ENCODE measurements at regions not wholly inside any gene's neighbourhood (a gene's known extent, or its start where the extent isn't known, plus 50 kb on each side); places are given as distances from the start of the nearest gene placed in this dataset.

GRCh38 chr14:29446971-29447370 lies 480.7 kb downstream of the PRKD1 start:
- no peaks in the 10 kb centered on the region for H3K27me3 ChIP-seq (ENCODE audit: control insufficient read depth, insufficient read depth, low read length)
- H3K9ac ChIP-seq (ENCODE audit: low read depth, low read length) = no peak overlapping the region
- ATAC-seq (ENCODE audit: low read depth) (no peak), DNase-seq (no peak)
- H3K9me1 ChIP-seq (ENCODE audit: insufficient read depth, low read length) = no peaks in the 10 kb centered on the region
- H3K9me3 ChIP-seq (ENCODE audit: control insufficient read depth, insufficient read depth, low read length) = no peaks in the 10 kb centered on the region
- ChIA-PET POLR2A (ENCODE audit: unreplicated experiment) (no interaction called here), CTCF (no interaction called here)
- no peak overlapping the region for H3K18ac ChIP-seq (ENCODE audit: low read depth, low read length)
- H3K36me3 ChIP-seq (ENCODE audit: control insufficient read depth, insufficient read depth, low read length) = no peaks in the 10 kb centered on the region
- H3K4ac ChIP-seq (ENCODE audit: low read depth, low read length) = no peak overlapping the region
- H3K4me3 ChIP-seq (ENCODE audit: insufficient read depth, low read depth, low read length) = no peak overlapping the region
- in situ Hi-C loops (cut with MboI; ENCODE audit: low sequenced_read_pairs) = no loop called here
- H3K23ac ChIP-seq (ENCODE audit: low read depth, low read length) = no peak overlapping the region
- peaks cover 3% of the 10 kb centered on the region; the same call in 1 of the 2 replicates for H3K4me1 ChIP-seq (ENCODE audit: control insufficient read depth, insufficient read depth, low read length)
- no peaks in the 10 kb centered on the region for H3K79me1 ChIP-seq (ENCODE audit: low read depth in 1 of 2, low read length in 2 of 2)
- no peak overlapping the region for H3K27ac ChIP-seq (ENCODE audit: insufficient read depth, low read length)
- H2BK5ac ChIP-seq (ENCODE audit: low read depth, low read length, poor library complexity, severe bottlenecking) = no peak overlapping the region
- H2BK20ac ChIP-seq (ENCODE audit: low read depth, low read length) = no peak overlapping the region
- no peak overlapping the region for H2AFZ ChIP-seq (replicated peaks; ENCODE audit: low read length, poor library complexity)
- H2BK15ac ChIP-seq (ENCODE audit: low read depth, low read length) = no peak overlapping the region
- no peak overlapping the region for H4K8ac ChIP-seq (ENCODE audit: low read depth in 2 of 2, low read length in 2 of 2)
- no peak overlapping the region for H2AK9ac ChIP-seq (replicated peaks; ENCODE audit: low read depth, low read length, poor library complexity)
- H4K20me1 ChIP-seq (ENCODE audit: insufficient read depth, low read length) = no peaks in the 10 kb centered on the region
- dilution Hi-C loops (cut with HindIII; ENCODE audit: low sequenced_read_pairs, unreplicated experiment) = no loop called here
- H3K4me2 ChIP-seq (ENCODE audit: low read depth, low read length) = no peak overlapping the region
- TF ChIP-seq MAFK (IDR thresholded peaks at IDR 0.05; ENCODE audit: low read depth, low read length) = no peak
- TF ChIP-seq MAZ (IDR thresholded peaks at IDR 0.05; ENCODE audit: borderline replicate concordance, low read depth, low read length) = no peak
- TF ChIP-seq, protein P1, sequence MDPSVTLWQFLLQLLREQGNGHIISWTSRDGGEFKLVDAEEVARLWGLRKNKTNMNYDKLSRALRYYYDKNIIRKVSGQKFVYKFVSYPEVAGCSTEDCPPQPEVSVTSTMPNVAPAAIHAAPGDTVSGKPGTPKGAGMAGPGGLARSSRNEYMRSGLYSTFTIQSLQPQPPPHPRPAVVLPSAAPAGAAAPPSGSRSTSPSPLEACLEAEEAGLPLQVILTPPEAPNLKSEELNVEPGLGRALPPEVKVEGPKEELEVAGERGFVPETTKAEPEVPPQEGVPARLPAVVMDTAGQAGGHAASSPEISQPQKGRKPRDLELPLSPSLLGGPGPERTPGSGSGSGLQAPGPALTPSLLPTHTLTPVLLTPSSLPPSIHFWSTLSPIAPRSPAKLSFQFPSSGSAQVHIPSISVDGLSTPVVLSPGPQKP (IDR thresholded peaks at IDR 0.05; ENCODE audit: borderline replicate concordance, low read depth, low read length) = no peak
- TF ChIP-seq CHD1 (IDR thresholded peaks at IDR 0.05; ENCODE audit: low read depth, low read length) = no peak
- TF ChIP-seq RAD21 (IDR thresholded peaks at IDR 0.05; ENCODE audit: low read length) = no peak
- no peak for TF ChIP-seq RCOR1 (IDR thresholded peaks at IDR 0.05; ENCODE audit: insufficient replicate concordance, low read length)
- H3K56ac ChIP-seq (ENCODE audit: extremely low read depth, insufficient read depth, low read length) = no peak overlapping the region
- no peak overlapping the region for H4K5ac ChIP-seq (ENCODE audit: low read depth, low read length)
- WGBS, 2 experiments (ENCODE audit: extremely low coverage in 2 of 2, insufficient read length in 1 of 2) = 63 to 100% methylated on average over 1 of the region's 5 CpGs
- intact Hi-C loops (cut with micrococcal nuclease) = no loop called here
- H3K14ac ChIP-seq (replicated peaks; ENCODE audit: low read depth, low read length) = no peak overlapping the region
- no peak overlapping the region for H4K91ac ChIP-seq (ENCODE audit: insufficient read depth, low read depth, low read length)
- BruUV-seq (replicated peaks) = no TSS peak
- H2BK120ac ChIP-seq (ENCODE audit: low read depth, low read length) = no peak overlapping the region
- no peak overlapping the region for H2AK5ac ChIP-seq (ENCODE audit: low read depth, low read length)

All from IMR-90 (cell line).